H1 (cell line): ENCODE measurements at regions not wholly inside any gene's neighbourhood (a gene's known extent, or its start where the extent isn't known, plus 50 kb on each side); places are given as distances from the start of the nearest gene placed in this dataset.

Experiments used
- CTCF ChIA-PET: fragments of 300-600 bp; sonication (Branson Sonifier 250); formaldehyde crosslinking; loops from one replicate; lab custom pipeline; 2021; ENCODE audit not compliant: partially characterized antibody; lab: Charles Lee
- POLR2A ChIA-PET: fragments of 300-600 bp; sonication (Branson Sonifier 250); formaldehyde crosslinking; loops from one replicate; lab custom pipeline; 2021; ENCODE audit warnings: inconsistent platforms; ENCODE audit not compliant: partially characterized antibody; lab: Charles Lee
- DNase-seq, 2 experiments: peaks; one replicate each; pipeline versions ENCODE4 v3.0.0 to v3.0.0-alpha.2; 2010 to 2022; ENCODE audit warnings: low spot score in 2 of 2, low read depth in 1 of 2, mixed read lengths in 1 of 2
- FAIRE-seq: peaks from 2 replicates; lab custom pipeline; 2011; peaks lifted over from hg19 to GRCh38; lab: Jason Lieb, UNC
- H2AFZ ChIP-seq: 2 replicates; pipeline ENCODE4 v1.8.1; 2012; ENCODE audit warnings: low read length, inconsistent platforms
- H2AK5ac ChIP-seq: 2 replicates; pipeline ENCODE4 v1.6.1; 2013; ENCODE audit warnings: low read depth, low read length
- H2BK120ac ChIP-seq: replicated peaks from 2 replicates; pipeline ENCODE3; 2013; ENCODE audit warnings: low read depth, low read length, inconsistent platforms
- H2BK12ac ChIP-seq: 2 replicates; pipeline ENCODE4 v1.6.1; 2013; ENCODE audit warnings: low read depth, low read length
- H2BK15ac ChIP-seq: 2 replicates; pipeline ENCODE4 v1.6.1; 2013; ENCODE audit warnings: low read length
- H2BK20ac ChIP-seq: 2 replicates; pipeline ENCODE4 v1.6.1; 2013; ENCODE audit warnings: low read length
- H2BK5ac ChIP-seq: 2 replicates; pipeline ENCODE4 v1.6.1; 2013; ENCODE audit warnings: low read depth, low read length
- H3K14ac ChIP-seq: 2 replicates; pipeline ENCODE4 v1.6.1; 2013; ENCODE audit warnings: inconsistent platforms; ENCODE audit not compliant: insufficient read length
- H3K18ac ChIP-seq: 2 replicates; pipeline ENCODE4 v1.6.1; 2013; ENCODE audit warnings: low read length; ENCODE audit errors: extremely low read depth
- H3K23ac ChIP-seq: 2 replicates; pipeline ENCODE4 v1.6.1; 2013; ENCODE audit warnings: inconsistent platforms; ENCODE audit not compliant: insufficient read length
- H3K23me2 ChIP-seq: 2 replicates; pipeline ENCODE4 v1.6.1; 2013; ENCODE audit warnings: low read depth, low read length
- H3K27ac ChIP-seq: 2 replicates; pipeline ENCODE4 v1.6.1; 2011; ENCODE audit warnings: low read depth, low read length, inconsistent platforms
- H3K27me3 ChIP-seq, 4 experiments: replicated peaks in 1 of 4; 1 replicate in 1 of 4; 2 replicates in 3 of 4; pipeline versions ENCODE4 v1.6.1 to v1.8.1; 2011 to 2013; ENCODE audit warnings: low read length in 3 of 4, mild to moderate bottlenecking in 3 of 4, inconsistent platforms in 2 of 4, mixed read lengths in 2 of 4, moderate library complexity in 1 of 4; ENCODE audit not compliant: control insufficient read depth in 3 of 4, insufficient read depth in 3 of 4; ENCODE audit errors: extremely low read depth in 1 of 4
- H3K36me3 ChIP-seq, 4 experiments: 2 replicates each; pipeline versions ENCODE4 v1.6.1 to v1.8.1; 2011 to 2013; ENCODE audit warnings: mild to moderate bottlenecking in 4 of 4, low read length in 3 of 4, moderate library complexity in 2 of 4, control low read depth in 1 of 4, inconsistent platforms in 1 of 4; ENCODE audit not compliant: insufficient read depth in 4 of 4, control insufficient read depth in 2 of 4
- H3K4ac ChIP-seq: replicated peaks from 2 replicates; pipeline ENCODE3; 2013; ENCODE audit warnings: low read length, low read depth, mixed read lengths, inconsistent platforms; ENCODE audit not compliant: insufficient read length
- H3K4me1 ChIP-seq, 4 experiments: replicated peaks in 1 of 4; 1 replicate in 1 of 4; 2 replicates in 3 of 4; pipeline versions ENCODE4 v1.6.1 to v1.8.1; 2011 to 2013; ENCODE audit warnings: low read length in 3 of 4, inconsistent platforms in 2 of 4, mixed read lengths in 1 of 4; ENCODE audit not compliant: insufficient read depth in 4 of 4, control insufficient read depth in 3 of 4
- H3K4me2 ChIP-seq, 2 experiments: 2 replicates each; pipeline versions ENCODE4 v1.6.1 to v1.8.1; 2011 to 2013; ENCODE audit warnings: low read depth in 2 of 2, low read length in 2 of 2, control low read depth in 1 of 2, inconsistent platforms in 1 of 2, mild to moderate bottlenecking in 1 of 2; ENCODE audit not compliant: insufficient read depth in 1 of 2
- H3K4me3 ChIP-seq, 4 experiments: fragments of 200-600, 300-600 bp in 1 of 4; sonication (generic), shearing (Covaris generic), sonication (Bioruptor Twin) in 1 of 4; 2 replicates each; pipeline versions ENCODE4 v1.5.1 to v1.8.1; 2011 to 2016; ENCODE audit warnings: low read length in 4 of 4, low read depth in 3 of 4, control low read depth in 2 of 4, inconsistent platforms in 2 of 4, mild to moderate bottlenecking in 2 of 4, mixed read lengths in 1 of 4, moderate library complexity in 1 of 4; ENCODE audit not compliant: insufficient read depth in 2 of 4; ENCODE audit errors: extremely low read depth in 1 of 4
- H3K56ac ChIP-seq: replicated peaks from 2 replicates; pipeline ENCODE3; 2013; ENCODE audit warnings: low read depth, mild to moderate bottlenecking, mixed read lengths, low read length, inconsistent platforms; ENCODE audit not compliant: insufficient read length
- H3K79me1 ChIP-seq: 2 replicates; pipeline ENCODE4 v1.6.1; 2013; ENCODE audit warnings: low read depth, low read length, control low read depth
- H3K79me2 ChIP-seq, 2 experiments: 2 replicates each; pipeline versions ENCODE4 v1.6.1 to v1.8.1; 2012 to 2013; ENCODE audit warnings: low read length in 2 of 2, mild to moderate bottlenecking in 2 of 2, inconsistent platforms in 1 of 2; ENCODE audit not compliant: insufficient read depth in 2 of 2, control insufficient read depth in 1 of 2
- H3K9ac ChIP-seq, 4 experiments: replicated peaks in 1 of 4; 1 replicate in 1 of 4; 2 replicates in 3 of 4; pipeline versions ENCODE4 v1.6.1 to v1.8.1; 2011 to 2013; ENCODE audit warnings: low read depth in 3 of 4, low read length in 3 of 4, control low read depth in 2 of 4, mild to moderate bottlenecking in 2 of 4, moderate library complexity in 2 of 4, inconsistent platforms in 1 of 4; ENCODE audit errors: extremely low read depth in 1 of 4
- H3K9me3 ChIP-seq, 2 experiments: 2 replicates each; pipeline versions ENCODE4 v1.6.1 to v1.8.1; 2012 to 2013; ENCODE audit warnings: mild to moderate bottlenecking in 2 of 2, moderate library complexity in 2 of 2, control low read depth in 1 of 2, inconsistent platforms in 1 of 2, low read depth in 1 of 2, low read length in 1 of 2, mixed read lengths in 1 of 2; ENCODE audit not compliant: insufficient read depth in 2 of 2
- H4K20me1 ChIP-seq, 2 experiments: replicated peaks in 1 of 2; 2 replicates each; pipeline versions ENCODE3 to v1.8.1; 2011 to 2013; ENCODE audit warnings: inconsistent platforms in 2 of 2, low read length in 2 of 2, mild to moderate bottlenecking in 1 of 2; ENCODE audit not compliant: insufficient read depth in 2 of 2, control insufficient read depth in 1 of 2
- H4K5ac ChIP-seq: 2 replicates; pipeline ENCODE4 v1.6.1; 2013; ENCODE audit warnings: low read length, low read depth, mixed read lengths, inconsistent platforms; ENCODE audit not compliant: insufficient read length
- H4K8ac ChIP-seq: 2 replicates; pipeline ENCODE4 v1.8.0; 2013; ENCODE audit warnings: mild to moderate bottlenecking, moderate library complexity, low read length, inconsistent platforms; ENCODE audit not compliant: insufficient read depth; ENCODE audit errors: extremely low read depth
- H4K91ac ChIP-seq: replicated peaks from 2 replicates; pipeline ENCODE3; 2013; ENCODE audit warnings: low read length, mixed read lengths, inconsistent platforms; ENCODE audit not compliant: insufficient read length
- CBX5 ChIP-seq: fragments of 300-800, 300-1000 bp; sonication (generic); IDR thresholded peaks from 2 replicates; pipeline ENCODE4 v1.7.1; 2016; ENCODE audit warnings: antibody characterized with exemption, low read length, low read depth
- CHD1 ChIP-seq: IDR thresholded peaks from 2 replicates; pipeline ENCODE4 v1.6.1; 2012; ENCODE audit warnings: low read depth, low read length, improper control_type of control experiment
- E2F6 ChIP-seq: IDR thresholded peaks from 2 replicates; pipeline ENCODE4 v1.6.1; 2012; ENCODE audit warnings: inconsistent platforms
- EGR1 ChIP-seq: IDR thresholded peaks from 2 replicates; pipeline ENCODE4 v1.6.1; 2011; ENCODE audit warnings: low read depth, low read length, borderline replicate concordance
- EP300 ChIP-seq, 2 experiments: IDR thresholded peaks; 1 replicate in 1 of 2; 2 replicates in 1 of 2; pipeline ENCODE4 v1.6.1; 2011 to 2012; ENCODE audit warnings: low read depth in 2 of 2, low read length in 2 of 2, mild to moderate bottlenecking in 2 of 2, borderline replicate concordance in 1 of 2, inconsistent platforms in 1 of 2, moderate library complexity in 1 of 2
- EZH2 ChIP-seq: fragments of 200-600 bp; sonication (generic); IDR thresholded peaks from 2 replicates; pipeline ENCODE4 v1.7.1; 2012; ENCODE audit warnings: low read depth, mild to moderate bottlenecking, moderate library complexity, low read length, inconsistent platforms; ENCODE audit not compliant: severe bottlenecking
- GABPA ChIP-seq: IDR thresholded peaks from 2 replicates; pipeline ENCODE4 v1.6.1; 2011; ENCODE audit warnings: mild to moderate bottlenecking, low read length, moderate library complexity, borderline replicate concordance; ENCODE audit not compliant: insufficient read depth
- GTF2F1 ChIP-seq: IDR thresholded peaks from 2 replicates; pipeline ENCODE4 v1.6.1; 2012; ENCODE audit warnings: low read depth, low read length, improper control_type of control experiment, borderline replicate concordance
- KDM5A ChIP-seq: fragments of 200-600 bp; IDR thresholded peaks from 2 replicates; pipeline ENCODE4 v1.7.1; 2012; ENCODE audit warnings: mild to moderate bottlenecking, low read length, inconsistent platforms, mixed read lengths
- POLR2AphosphoS5 ChIP-seq: IDR thresholded peaks from 2 replicates; pipeline ENCODE4 v1.6.1; 2011; ENCODE audit warnings: low read depth, low read length
- SIN3A ChIP-seq, 2 experiments: IDR thresholded peaks in 1 of 2; conservative IDR thresholded peaks in 1 of 2; 2 replicates each; pipeline ENCODE4 v1.6.1; 2011 to 2012; ENCODE audit warnings: low read length in 2 of 2, improper control_type of control experiment in 1 of 2, low read depth in 1 of 2, mild to moderate bottlenecking in 1 of 2
- SP2 ChIP-seq: IDR thresholded peaks from 2 replicates; pipeline ENCODE4 v1.6.1; 2012; ENCODE audit warnings: mild to moderate bottlenecking, low read length, inconsistent platforms
- WGBS, 2 experiments: shearing (Covaris generic) in 1 of 2; methylation state at CpG; one replicate each; pipeline versions ENCODE4 v1.1.6 to v1.1.7; 2013 to 2015; ENCODE audit warnings: low lambda C conversion rate in 2 of 2, mixed read lengths in 2 of 2, inconsistent platforms in 1 of 2, low coverage in 1 of 2, missing lambda C conversion rate in 1 of 2; ENCODE audit not compliant: insufficient replicate concordance in 2 of 2, insufficient coverage in 1 of 2, insufficient read length in 1 of 2; ENCODE audit errors: extremely low coverage in 1 of 2, missing lambda C conversion rate in 1 of 2; 5-methylcytosine and 5-hydroxymethylcytosine counted together

- POLR2A ChIA-PET = no interaction called here
- WGBS, 2 experiments = 72% methylated on average over 4 of the region's 4 CpGs; no CpG with 5 or more reads in 1 of the 2 experiments
- H2BK15ac ChIP-seq = no peak overlapping the region
- no peak overlapping the region for H3K9ac ChIP-seq
- H3K79me2 ChIP-seq = no peaks in the 10 kb centered on the region
- DNase-seq (no peak), FAIRE-seq (no peak)
- no peak overlapping the region for H2AK5ac ChIP-seq
- H2BK12ac ChIP-seq = no peak overlapping the region
- H3K18ac ChIP-seq = no peak overlapping the region
- H4K8ac ChIP-seq = no peak overlapping the region
- no peak overlapping the region for H2BK20ac ChIP-seq
- no peak overlapping the region for H3K4ac ChIP-seq
- no peaks in the 10 kb centered on the region for H3K4me1 ChIP-seq
- H3K9me3 ChIP-seq = no peaks in the 10 kb centered on the region
- H4K20me1 ChIP-seq = no peaks in the 10 kb centered on the region
- H4K91ac ChIP-seq = no peak overlapping the region
- H2BK120ac ChIP-seq = no peak overlapping the region
- no peak overlapping the region for H3K14ac ChIP-seq
- H3K27ac ChIP-seq = no peak overlapping the region
- CTCF ChIA-PET = interaction anchor here (0.8 to 2.4 kb wide), 13 partner anchors 8 to 296 kb away, joined by 3 to 10 read pairs (median 4); no protein-coding TSS in a partner anchor
- no peak overlapping the region for H2AFZ ChIP-seq
- no peaks in the 10 kb centered on the region for H3K79me1 ChIP-seq
- H2BK5ac ChIP-seq = no peak overlapping the region
- H3K56ac ChIP-seq = no peak overlapping the region
- no peaks in the 10 kb centered on the region for H3K23me2 ChIP-seq
- no peaks in the 10 kb centered on the region; a peak in 1 of 7 replicates for H3K27me3 ChIP-seq
- no peak overlapping the region for H3K4me2 ChIP-seq
- no peaks in the 10 kb centered on the region for H3K36me3 ChIP-seq
- H3K23ac ChIP-seq = no peak overlapping the region
- H4K5ac ChIP-seq = no peak overlapping the region
- no peak overlapping the region for H3K4me3 ChIP-seq
- no peak for TF ChIP-seq GTF2F1
- no peak for TF ChIP-seq SIN3A (conservative IDR thresholded peaks at IDR 0.05 in 1 of 2, IDR thresholded peaks at IDR 0.05 in 1 of 2; ENCODE audit: low read depth in 1 of 2, low read length in 2 of 2)
- no peak for TF ChIP-seq E2F6
- TF ChIP-seq SP2 = no peak
- TF ChIP-seq GABPA = no peak
- no peak for TF ChIP-seq EP300 (IDR thresholded peaks at IDR 0.05; ENCODE audit: borderline replicate concordance in 1 of 2, low read depth in 2 of 2, low read length in 2 of 2)
- no peak for TF ChIP-seq EZH2
- TF ChIP-seq KDM5A = no peak
- no peak for TF ChIP-seq CBX5
- no peak for TF ChIP-seq CHD1
- TF ChIP-seq EGR1 = no peak
- no peak for TF ChIP-seq POLR2AphosphoS5
Observed at GRCh38 chr21:36640174-36640720, 58.7 kb upstream of the SIM2 start.
